MCF 10A (cell line): ENCODE measurements at regions not wholly inside any gene's neighbourhood (a gene's known extent, or its start where the extent isn't known, plus 50 kb on each side); places are given as distances from the start of the nearest gene placed in this dataset.
"Not testable (repeated sequence)": the region's sequence is repeated elsewhere in the genome, so short reads cannot be mapped to it uniquely, and the experiment has no call there.

Source experiments
- BruUV-seq: library from RNA; stranded (reverse); fragments of 400-500 nt; replicated peaks from 2 replicates; lab custom pipeline; 2021; lab: Mats Ljungman, UMichigan
- CTCF ChIA-PET: fragments of 300-600 bp; sonication (Branson Sonifier 250); formaldehyde crosslinking; extraction: SDS; loops from one replicate; lab custom pipeline; 2021; ENCODE audit warnings: antibody characterized with exemption, inconsistent platforms; lab: Yijun Ruan, JAX
- POLR2A ChIA-PET: fragments of 300-600, 350-650 bp; sonication (Branson Sonifier 250); formaldehyde crosslinking; extraction: SDS; loops from one replicate; lab custom pipeline; 2020; ENCODE audit warnings: antibody characterized with exemption, inconsistent platforms; lab: Yijun Ruan, JAX
- DNase-seq: peaks from one replicate; pipeline ENCODE4 v3.0.0-alpha.2; 2018; ENCODE audit not compliant: unreplicated experiment
- H3K27ac Mint-ChIP-seq: one replicate; pipeline ENCODE4 v1.8.0; 2022; ENCODE audit warnings: mild to moderate bottlenecking, low read depth, mixed read lengths; ENCODE audit not compliant: unreplicated experiment
- H3K27me3 Mint-ChIP-seq: one replicate; pipeline ENCODE4 v1.8.0; 2022; ENCODE audit warnings: mixed read lengths; ENCODE audit not compliant: insufficient read depth, unreplicated experiment
- H3K36me3 Mint-ChIP-seq: one replicate; pipeline ENCODE4 v1.8.0; 2022; ENCODE audit warnings: mild to moderate bottlenecking, moderate library complexity, mixed read lengths; ENCODE audit not compliant: insufficient read depth, unreplicated experiment
- H3K4me1 Mint-ChIP-seq: one replicate; pipeline ENCODE4 v1.8.0; 2022; ENCODE audit warnings: mixed read lengths; ENCODE audit not compliant: insufficient read depth, unreplicated experiment
- H3K4me3 Mint-ChIP-seq: one replicate; pipeline ENCODE4 v1.8.0; 2022; ENCODE audit warnings: mild to moderate bottlenecking, moderate library complexity, mixed read lengths; ENCODE audit not compliant: unreplicated experiment
- H3K9me3 Mint-ChIP-seq: one replicate; pipeline ENCODE4 v1.8.0; 2022; ENCODE audit warnings: mixed read lengths; ENCODE audit not compliant: unreplicated experiment
- intact Hi-C: fragments of 100-400 bp; cut with micrococcal nuclease; formaldehyde crosslinking; loops from 2 replicates; pipeline ENCODE4 v1.14.1; 2022
- TF ChIP-seq, protein P1 (sequence below): fragments of 200-600 bp; IDR thresholded peaks from one replicate; pipeline ENCODE4 v1.8.0; 2022; ENCODE audit warnings: antibody characterized with exemption, mild to moderate bottlenecking; ENCODE audit not compliant: unreplicated experiment

DNA sequence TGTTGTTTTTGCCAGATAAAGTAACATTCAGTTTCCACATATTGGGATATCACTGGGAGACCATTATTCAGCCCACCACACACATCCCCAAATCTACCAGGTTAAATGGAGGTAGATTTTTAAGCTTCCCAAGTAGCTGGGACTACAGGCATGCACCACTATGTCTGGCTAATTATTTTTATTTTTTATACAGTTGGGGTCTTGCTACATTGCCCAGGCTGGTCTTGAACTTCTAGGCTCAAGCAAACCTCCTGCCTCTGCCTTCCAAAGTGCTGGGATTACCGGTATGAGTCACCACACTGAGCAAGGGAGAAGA lies 96.6 kb upstream of the CHD2 start:
- no TSS peak for BruUV-seq
- intact Hi-C loops: loop anchor here (5.0 kb wide), 1 partner anchor 281 kb away; no protein-coding TSS in a partner anchor
- TF ChIP-seq, protein P1, sequence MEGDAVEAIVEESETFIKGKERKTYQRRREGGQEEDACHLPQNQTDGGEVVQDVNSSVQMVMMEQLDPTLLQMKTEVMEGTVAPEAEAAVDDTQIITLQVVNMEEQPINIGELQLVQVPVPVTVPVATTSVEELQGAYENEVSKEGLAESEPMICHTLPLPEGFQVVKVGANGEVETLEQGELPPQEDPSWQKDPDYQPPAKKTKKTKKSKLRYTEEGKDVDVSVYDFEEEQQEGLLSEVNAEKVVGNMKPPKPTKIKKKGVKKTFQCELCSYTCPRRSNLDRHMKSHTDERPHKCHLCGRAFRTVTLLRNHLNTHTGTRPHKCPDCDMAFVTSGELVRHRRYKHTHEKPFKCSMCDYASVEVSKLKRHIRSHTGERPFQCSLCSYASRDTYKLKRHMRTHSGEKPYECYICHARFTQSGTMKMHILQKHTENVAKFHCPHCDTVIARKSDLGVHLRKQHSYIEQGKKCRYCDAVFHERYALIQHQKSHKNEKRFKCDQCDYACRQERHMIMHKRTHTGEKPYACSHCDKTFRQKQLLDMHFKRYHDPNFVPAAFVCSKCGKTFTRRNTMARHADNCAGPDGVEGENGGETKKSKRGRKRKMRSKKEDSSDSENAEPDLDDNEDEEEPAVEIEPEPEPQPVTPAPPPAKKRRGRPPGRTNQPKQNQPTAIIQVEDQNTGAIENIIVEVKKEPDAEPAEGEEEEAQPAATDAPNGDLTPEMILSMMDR: no peak
- peaks cover 34% of the 10 kb centered on the region for H3K4me1 Mint-ChIP-seq
- H3K27me3 Mint-ChIP-seq: no peaks in the 10 kb centered on the region
- CTCF ChIA-PET: interaction anchor here (0.8 to 1.8 kb wide), 4 partner anchors 79 to 118 kb away, joined by 4 to 7 read pairs (median 4); no protein-coding TSS in a partner anchor
- peaks cover 4% of the 10 kb centered on the region for H3K36me3 Mint-ChIP-seq
- peak overlapping the region; percentile 1 for H3K4me3 Mint-ChIP-seq
- no peak for DNase-seq
- peak overlapping the region; percentile 98 for H3K27ac Mint-ChIP-seq
- POLR2A ChIA-PET: interaction anchor here (1.0 to 14.2 kb wide), 16 partner anchors 8 to 226 kb away, joined by 3 to 1025 read pairs (median 4); partner anchors contain the start of gene CHD2
- H3K9me3 Mint-ChIP-seq: peaks cover 8% of the 10 kb centered on the region

- peak overlapping the region; percentile 1 for H3K4me3 Mint-ChIP-seq
- BruUV-seq: TSS peak; percentile 79
Measured at GRCh38 chr15:92803852-92804609, 96.1 kb upstream of the CHD2 start.

DNA sequence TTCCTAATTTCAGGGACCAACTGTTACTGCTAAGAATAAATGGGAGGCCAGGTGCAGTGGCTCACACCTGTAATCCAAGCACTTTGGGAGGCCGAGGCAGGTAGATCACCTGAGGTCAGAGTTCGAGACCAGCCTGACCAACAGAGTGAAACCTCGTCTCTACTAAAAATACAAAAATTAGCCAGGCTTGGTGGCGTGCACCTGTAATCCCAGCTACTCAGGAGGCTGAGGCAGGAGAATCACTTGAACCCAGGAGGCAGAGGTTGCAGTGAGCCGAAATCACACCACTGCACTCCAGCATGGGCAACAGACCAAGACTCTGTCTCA lies 95.6 kb upstream of the CHD2 start:
- intact Hi-C loops: loop anchor here (1.0 to 5.0 kb wide), 3 partner anchors 96 to 282 kb away; partner anchors contain the start of gene CHD2

More at GRCh38 chr15:92803852-92804609, 96.1 kb upstream of the CHD2 start:
- ChIA-PET CTCF (interaction anchor here (0.7 to 1.8 kb wide), 5 partner anchors 78 to 117 kb away, joined by 4 to 7 read pairs (median 4); partner anchors contain the start of gene CHD2), POLR2A (interaction anchor here (0.5 to 14.2 kb wide), 19 partner anchors 10 to 225 kb away, joined by 3 to 1025 read pairs (median 4); partner anchors contain the start of gene CHD2)
- TF ChIP-seq, protein P1: no peak
- DNase-seq: peak; percentile 100
- Mint-ChIP-seq H3K9me3 (peaks cover 8% of the 10 kb centered on the region), H3K27me3 (no peaks in the 10 kb centered on the region), H3K27ac (peak overlapping the region; percentile 98), H3K36me3 (peaks cover 4% of the 10 kb centered on the region), H3K4me1 (peaks cover 34% of the 10 kb centered on the region)
- intact Hi-C loops: loop anchor here (1.0 to 5.0 kb wide), 3 partner anchors 96 to 282 kb away; partner anchors contain the start of gene CHD2

GRCh38 chr15:92805080-92805690 lies 94.9 kb upstream of the CHD2 start:
- peak; percentile 17 for DNase-seq
- peaks cover 4% of the 10 kb centered on the region for H3K36me3 Mint-ChIP-seq
- BruUV-seq: no TSS peak
- TF ChIP-seq, protein P1: no peak
- ChIA-PET CTCF (interaction anchor here (0.7 kb wide), 1 partner anchor 51 kb away, joined by 3 read pairs; no protein-coding TSS in a partner anchor), POLR2A (interaction anchor here (0.6 to 14.2 kb wide), 11 partner anchors 8 to 119 kb away, joined by 3 to 1025 read pairs (median 6); partner anchors contain the start of gene CHD2)
- H3K4me1 Mint-ChIP-seq: peaks cover 35% of the 10 kb centered on the region
- H3K27ac Mint-ChIP-seq: peak overlapping the region; percentile 98
- intact Hi-C loops: loop anchor here (2.0 kb wide), 1 partner anchor 224 kb away; no protein-coding TSS in a partner anchor
- H3K9me3 Mint-ChIP-seq: peaks cover 8% of the 10 kb centered on the region
- no peak overlapping the region for H3K4me3 Mint-ChIP-seq
- no peaks in the 10 kb centered on the region for H3K27me3 Mint-ChIP-seq

More for the DNA sequence above, 95.6 kb upstream of the CHD2 start:
- Mint-ChIP-seq H3K4me3 (peak overlapping the region; percentile 1), H3K27ac (peak overlapping the region; percentile 98), H3K4me1 (peaks cover 34% of the 10 kb centered on the region)
- ChIA-PET POLR2A (interaction anchor here (0.7 to 14.2 kb wide), 17 partner anchors 9 to 224 kb away, joined by 3 to 1025 read pairs (median 5); partner anchors contain the start of gene CHD2), CTCF (interaction anchor here (0.7 to 1.5 kb wide), 2 partner anchors 96 to 112 kb away, joined by 4 to 7 read pairs; partner anchors contain the start of gene CHD2)
- DNase-seq, H3K27me3 Mint-ChIP-seq, BruUV-seq, H3K36me3 Mint-ChIP-seq, H3K9me3 Mint-ChIP-seq: not testable (repeated sequence)

GRCh38 chr15:92806171-92806570 lies 94.0 kb upstream of the CHD2 start:
- DNase-seq, BruUV-seq, H3K27me3 Mint-ChIP-seq, H3K9me3 Mint-ChIP-seq, H3K36me3 Mint-ChIP-seq, H3K4me3 Mint-ChIP-seq, intact Hi-C loops: not testable (repeated sequence)
- peak overlapping the region; percentile 76 for H3K27ac Mint-ChIP-seq
- peaks cover 44% of the 10 kb centered on the region for H3K4me1 Mint-ChIP-seq
- POLR2A ChIA-PET: interaction anchor here (0.6 to 14.2 kb wide), 8 partner anchors 9 to 118 kb away, joined by 3 to 1025 read pairs (median 27); partner anchors contain the start of gene CHD2
- CTCF ChIA-PET: interaction anchor here (0.6 kb wide), 1 partner anchor 169 kb away, joined by 3 read pairs; no protein-coding TSS in a partner anchor
